IMR-90 (cell line): ENCODE measurements at regions not wholly inside any gene's neighbourhood (a gene's known extent, or its start where the extent isn't known, plus 50 kb on each side); places are given as distances from the start of the nearest gene placed in this dataset.

ENCODE experiments used
- ATAC-seq: fragments of 200-7000 bp; cut with Tn5 transposase; 2 replicates; pipeline ENCODE4 v1.9.1; 2020; ENCODE audit warnings: low read depth, mild to moderate bottlenecking, moderate library complexity
- BruUV-seq: library from RNA; stranded (reverse); fragments of 400-500 nt; replicated peaks from 2 replicates; lab custom pipeline; 2021; lab: Mats Ljungman, UMichigan
- CTCF ChIA-PET: fragments of 300-600 bp; formaldehyde crosslinking; extraction: SDS; loops from one replicate; lab custom pipeline; 2021; ENCODE audit warnings: antibody characterized with exemption; lab: Yijun Ruan, JAX
- POLR2A ChIA-PET: fragments of 300-600 bp; sonication (Branson Sonifier 250); formaldehyde crosslinking; loops from one replicate; lab custom pipeline; 2022; ENCODE audit warnings: antibody characterized with exemption; ENCODE audit not compliant: unreplicated experiment; lab: Charles Lee
- DNase-seq: peaks from one replicate; pipeline ENCODE4 v3.0.0; 2013
- H2AFZ ChIP-seq: replicated peaks from 2 replicates; pipeline ENCODE3; 2013; ENCODE audit warnings: low read length, mild to moderate bottlenecking; ENCODE audit not compliant: poor library complexity
- H2AK5ac ChIP-seq: 2 replicates; pipeline ENCODE4 v1.6.1; 2013; ENCODE audit warnings: low read depth, low read length, inconsistent platforms
- H2AK9ac ChIP-seq: replicated peaks from 2 replicates; pipeline ENCODE3; 2013; ENCODE audit warnings: mild to moderate bottlenecking, low read depth, low read length, moderate library complexity; ENCODE audit not compliant: poor library complexity
- H2BK120ac ChIP-seq: 2 replicates; pipeline ENCODE4 v1.6.1; 2013; ENCODE audit warnings: low read depth, low read length, inconsistent platforms
- H2BK15ac ChIP-seq: 3 replicates; pipeline ENCODE4 v1.6.1; 2013; ENCODE audit warnings: low read depth, low read length, inconsistent platforms
- H2BK20ac ChIP-seq: 2 replicates; pipeline ENCODE4 v1.6.1; 2013; ENCODE audit warnings: low read depth, mild to moderate bottlenecking, inconsistent platforms, low read length, moderate library complexity
- H2BK5ac ChIP-seq: 2 replicates; pipeline ENCODE4 v1.6.1; 2013; ENCODE audit warnings: mild to moderate bottlenecking, low read depth, low read length, inconsistent platforms; ENCODE audit not compliant: poor library complexity, severe bottlenecking
- H3K14ac ChIP-seq: replicated peaks from 2 replicates; pipeline ENCODE4 v1.6.1; 2013; ENCODE audit warnings: low read depth, low read length, inconsistent platforms
- H3K18ac ChIP-seq: 2 replicates; pipeline ENCODE4 v1.6.1; 2013; ENCODE audit warnings: low read depth, low read length, control low read depth
- H3K23ac ChIP-seq: 2 replicates; pipeline ENCODE4 v1.6.1; 2013; ENCODE audit warnings: low read depth, low read length, inconsistent platforms
- H3K27ac ChIP-seq: 2 replicates; pipeline ENCODE4 v1.5.1; 2013; ENCODE audit warnings: mild to moderate bottlenecking, control low read depth, low read length; ENCODE audit not compliant: insufficient read depth
- H3K27me3 ChIP-seq: 2 replicates; pipeline ENCODE4 v1.6.1; 2013; ENCODE audit warnings: low read length; ENCODE audit not compliant: control insufficient read depth, insufficient read depth
- H3K36me3 ChIP-seq: 2 replicates; pipeline ENCODE4 v1.6.1; 2013; ENCODE audit warnings: low read length, mixed read lengths; ENCODE audit not compliant: control insufficient read depth, insufficient read depth
- H3K4ac ChIP-seq: 2 replicates; pipeline ENCODE4 v1.6.1; 2013; ENCODE audit warnings: low read depth, low read length, inconsistent platforms
- H3K4me1 ChIP-seq: 2 replicates; pipeline ENCODE4 v1.6.1; 2013; ENCODE audit warnings: low read length, mixed read lengths; ENCODE audit not compliant: control insufficient read depth, insufficient read depth
- H3K4me2 ChIP-seq: 2 replicates; pipeline ENCODE4 v1.6.1; 2013; ENCODE audit warnings: low read depth, mild to moderate bottlenecking, control low read depth, low read length, moderate library complexity
- H3K4me3 ChIP-seq: 2 replicates; pipeline ENCODE4 v1.5.1; 2013; ENCODE audit warnings: low read depth, mild to moderate bottlenecking, control low read depth, low read length, moderate library complexity; ENCODE audit not compliant: insufficient read depth
- H3K56ac ChIP-seq: 2 replicates; pipeline ENCODE4 v1.6.1; 2013; ENCODE audit warnings: low read length, inconsistent platforms; ENCODE audit not compliant: insufficient read depth; ENCODE audit errors: extremely low read depth
- H3K79me1 ChIP-seq, 2 experiments: 2 replicates each; pipeline ENCODE4 v1.6.1; 2013; ENCODE audit warnings: low read length in 2 of 2, inconsistent platforms in 1 of 2, low read depth in 1 of 2
- H3K9ac ChIP-seq: 2 replicates; pipeline ENCODE4 v1.6.1; 2013; ENCODE audit warnings: low read depth, low read length, control low read depth
- H3K9me1 ChIP-seq: 2 replicates; pipeline ENCODE4 v1.6.1; 2013; ENCODE audit warnings: low read length, inconsistent platforms; ENCODE audit not compliant: insufficient read depth
- H3K9me3 ChIP-seq: 2 replicates; pipeline ENCODE4 v1.6.1; 2013; ENCODE audit warnings: low read length; ENCODE audit not compliant: control insufficient read depth, insufficient read depth
- H4K20me1 ChIP-seq: 2 replicates; pipeline ENCODE4 v1.6.1; 2013; ENCODE audit warnings: low read length, inconsistent platforms; ENCODE audit not compliant: insufficient read depth
- H4K5ac ChIP-seq: 2 replicates; pipeline ENCODE4 v1.6.1; 2013; ENCODE audit warnings: mild to moderate bottlenecking, low read depth, low read length, control low read depth
- H4K8ac ChIP-seq, 2 experiments: 2 replicates each; pipeline ENCODE4 v1.6.1; 2013; ENCODE audit warnings: low read depth in 2 of 2, low read length in 2 of 2, control low read depth in 1 of 2, inconsistent platforms in 1 of 2
- H4K91ac ChIP-seq: 2 replicates; pipeline ENCODE4 v1.6.1; 2013; ENCODE audit warnings: low read depth, low read length, inconsistent platforms; ENCODE audit not compliant: insufficient read depth
- FOS ChIP-seq: fragments of 150-350 bp; IDR thresholded peaks from 2 replicates; pipeline ENCODE4 v1.6.1; 2016; ENCODE audit warnings: low read depth, low read length
- MAZ ChIP-seq: IDR thresholded peaks from 2 replicates; pipeline ENCODE4 v1.6.1; 2012; ENCODE audit warnings: low read depth, mild to moderate bottlenecking, low read length, improper control_type of control experiment, moderate library complexity, borderline replicate concordance
- POLR2A ChIP-seq: IDR thresholded peaks from 2 replicates; pipeline ENCODE4 v1.6.1; 2012; ENCODE audit warnings: mild to moderate bottlenecking, low read depth, low read length
- RFX5 ChIP-seq: IDR thresholded peaks from 2 replicates; pipeline ENCODE4 v1.8.0; 2012; ENCODE audit warnings: low read depth, mild to moderate bottlenecking, low read length, moderate library complexity
- dilution Hi-C: fragments of 300-500 bp; cut with HindIII; formaldehyde crosslinking; loops from one replicate; pipeline ENCODE4 v1.14.3; 2018; ENCODE audit warnings: low sequenced_read_pairs; ENCODE audit not compliant: unreplicated experiment
- in situ Hi-C: fragments of 300-500 bp; cut with MboI; formaldehyde crosslinking; loops from 3 replicates; pipeline ENCODE4 v1.14.3; 2019; ENCODE audit warnings: low sequenced_read_pairs, inconsistent platforms, mixed read lengths
- intact Hi-C: fragments of 100-400 bp; cut with micrococcal nuclease; formaldehyde crosslinking; loops from 2 replicates; pipeline ENCODE4 v1.10.0; 2022

- Histone ChIP-seq H4K91ac (no peak overlapping the region), H4K20me1 (no peaks in the 10 kb centered on the region), H2BK120ac (no peak overlapping the region), H3K4ac (no peak overlapping the region), H2BK20ac (no peak overlapping the region), H2AK9ac (no peak overlapping the region), H2BK5ac (no peak overlapping the region), H3K9ac (no peak overlapping the region), H3K56ac (no peak overlapping the region), H3K4me3 (no peak overlapping the region), H3K14ac (no peak overlapping the region), H3K79me1 (no peaks in the 10 kb centered on the region), H4K5ac (no peak overlapping the region), H3K27ac (no peak overlapping the region), H3K4me2 (no peak overlapping the region), H3K27me3 (no peaks in the 10 kb centered on the region), H3K36me3 (no peaks in the 10 kb centered on the region), H2BK15ac (no peak overlapping the region), H3K9me1 (no peaks in the 10 kb centered on the region), H2AFZ (no peak overlapping the region), H3K9me3 (peaks cover 11% of the 10 kb centered on the region; the same call in 1 of the 2 replicates), H3K23ac (no peak overlapping the region), H2AK5ac (no peak overlapping the region), H3K4me1 (no peaks in the 10 kb centered on the region), H4K8ac (no peak overlapping the region), H3K18ac (no peak overlapping the region)
- dilution Hi-C loops = no loop called here
- ATAC-seq = no peak
- CTCF ChIA-PET = no interaction called here
- POLR2A ChIA-PET = no interaction called here
- in situ Hi-C loops = no loop called here
- no TSS peak for BruUV-seq
- intact Hi-C loops = no loop called here
- DNase-seq = no peak
- TF ChIP-seq MAZ = no peak
- TF ChIP-seq POLR2A = no peak
- TF ChIP-seq FOS = no peak
- TF ChIP-seq RFX5 = no peak
These were observed 392.3 kb upstream of the LRRC4C start for GRCh38 chr11:41851743-41852142.
